Vagina (tissue), 2 donors: ENCODE measurements at regions not wholly inside any gene's neighbourhood (a gene's known extent, or its start where the extent isn't known, plus 50 kb on each side); places are given as distances from the start of the nearest gene placed in this dataset.

Experiments used
- DNase-seq, 2 donors: peaks; one replicate each; pipeline ENCODE4 v3.0.0-alpha.2; 2017; ENCODE audit errors: extremely low spot score in 2 of 2
- H3K27ac ChIP-seq: fragments of 200-600 bp; sonication (generic); one replicate; pipeline ENCODE4 v1.5.1; 2019
- H3K27me3 ChIP-seq: fragments of 200-600 bp; sonication (generic); one replicate; pipeline ENCODE4 v1.5.1; 2019
- H3K36me3 ChIP-seq, 2 donors: fragments of 200-600 bp; sonication (generic); one replicate each; pipeline ENCODE4 v1.5.1; 2017 to 2019
- H3K4me1 ChIP-seq: fragments of 200-600 bp; sonication (generic); one replicate; pipeline ENCODE4 v1.5.1; 2019
- H3K4me3 ChIP-seq, 2 donors: fragments of 200-600 bp; sonication (generic); 1 replicate in 1 of 2; 2 replicates in 1 of 2; pipeline ENCODE4 v1.5.1; 2016 to 2019
- H3K9me3 ChIP-seq: fragments of 200-600 bp; sonication (generic); one replicate; pipeline ENCODE4 v1.5.1; 2019
- CTCF ChIP-seq, 3 experiments: fragments of 450-650 bp in 2 of 3; fragments of 200-600 bp in 1 of 3; sonication (generic) in 1 of 3; IDR thresholded peaks; one replicate each; pipeline ENCODE4 v1.5.1; 2017 to 2019; ENCODE audit warnings: antibody characterized with exemption in 3 of 3, mild to moderate bottlenecking in 2 of 3, moderate library complexity in 2 of 3
- POLR2A ChIP-seq, 2 donors: fragments of 450-650 bp; IDR thresholded peaks; one replicate each; pipeline ENCODE4 v1.6.1; 2017; ENCODE audit warnings: antibody characterized with exemption in 2 of 2, mild to moderate bottlenecking in 2 of 2, moderate library complexity in 2 of 2
- POLR2AphosphoS5 ChIP-seq, 2 donors: sonication (generic); formaldehyde crosslinking; IDR thresholded peaks; one replicate each; pipeline ENCODE4 v1.9.0; 2017; ENCODE audit warnings: antibody characterized with exemption in 2 of 2, mild to moderate bottlenecking in 2 of 2, low read depth in 1 of 2; ENCODE audit not compliant: insufficient read depth in 1 of 2
- intact Hi-C: fragments of 100-400 bp; cut with DNase I; formaldehyde crosslinking; loops from one replicate; pipeline ENCODE4 v1.15.1; 2023

GRCh38 chr17:63029541-63029940 lies 63.5 kb downstream of the TANC2 start:
- H3K4me1 ChIP-seq, result no peaks in the 10 kb centered on the region
- no peak overlapping the region for H3K4me3 ChIP-seq
- no peaks in the 10 kb centered on the region for H3K36me3 ChIP-seq
- H3K27me3 ChIP-seq, result no peaks in the 10 kb centered on the region
- no peak overlapping the region for H3K27ac ChIP-seq
- intact Hi-C loops, result no loop called here
- no peak for TF ChIP-seq POLR2AphosphoS5 (IDR thresholded peaks at IDR 0.05; ENCODE audit: insufficient read depth in 1 of 2, low read depth in 1 of 2)
- TF ChIP-seq POLR2A (IDR thresholded peaks at IDR 0.05), result no peak
- no peak for TF ChIP-seq CTCF (IDR thresholded peaks at IDR 0.05)
- H3K9me3 ChIP-seq, result no peaks in the 10 kb centered on the region
- DNase-seq, result no peak

DNA sequence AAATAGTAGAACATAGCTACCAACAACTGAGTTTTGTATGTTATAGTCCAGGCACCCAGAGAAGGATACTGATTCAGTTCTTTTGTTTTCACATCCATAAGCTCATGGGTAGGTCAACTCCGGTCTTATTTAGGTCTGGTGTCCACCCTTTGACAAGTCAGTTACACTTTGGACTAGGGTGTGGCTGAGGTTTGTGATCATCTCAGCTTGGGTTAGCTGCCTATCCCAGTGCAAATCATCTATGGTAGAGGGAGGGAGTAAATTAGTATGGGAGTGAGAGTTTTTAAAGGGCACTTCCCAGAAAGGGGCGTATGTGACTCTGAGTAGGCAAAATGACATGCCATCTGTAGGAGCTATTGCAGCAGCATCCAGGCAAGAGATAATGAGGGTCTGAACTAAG lies 66.1 kb downstream of the TANC2 start:
- no peaks in the 10 kb centered on the region for H3K4me1 ChIP-seq
- TF ChIP-seq POLR2A (IDR thresholded peaks at IDR 0.05) (no peak), CTCF (IDR thresholded peaks at IDR 0.05) (no peak), POLR2AphosphoS5 (IDR thresholded peaks at IDR 0.05; ENCODE audit: insufficient read depth in 1 of 2, low read depth in 1 of 2) (no peak)
- no peaks in the 10 kb centered on the region for H3K9me3 ChIP-seq
- intact Hi-C loops, result no loop called here
- H3K36me3 ChIP-seq, result no peaks in the 10 kb centered on the region
- no peaks in the 10 kb centered on the region for H3K27me3 ChIP-seq
- no peak for DNase-seq
- no peak overlapping the region for H3K27ac ChIP-seq
- no peak overlapping the region for H3K4me3 ChIP-seq

GRCh38 chr17:63033142-63033541 lies 67.1 kb downstream of the TANC2 start:
- no peaks in the 10 kb centered on the region for H3K36me3 ChIP-seq
- DNase-seq, result no peak
- H3K27ac ChIP-seq, result no peak overlapping the region
- H3K27me3 ChIP-seq, result no peaks in the 10 kb centered on the region
- H3K4me1 ChIP-seq, result no peaks in the 10 kb centered on the region
- intact Hi-C loops, result no loop called here
- no peak overlapping the region for H3K4me3 ChIP-seq
- no peak for TF ChIP-seq POLR2AphosphoS5 (IDR thresholded peaks at IDR 0.05; ENCODE audit: insufficient read depth in 1 of 2, low read depth in 1 of 2)
- TF ChIP-seq CTCF (IDR thresholded peaks at IDR 0.05), result no peak
- TF ChIP-seq POLR2A (IDR thresholded peaks at IDR 0.05), result no peak
- no peaks in the 10 kb centered on the region for H3K9me3 ChIP-seq

GRCh38 chr17:63035271-63035670 lies 69.2 kb downstream of the TANC2 start:
- no peak for TF ChIP-seq POLR2AphosphoS5 (IDR thresholded peaks at IDR 0.05; ENCODE audit: insufficient read depth in 1 of 2, low read depth in 1 of 2)
- no peak for TF ChIP-seq CTCF (IDR thresholded peaks at IDR 0.05)
- no peak for TF ChIP-seq POLR2A (IDR thresholded peaks at IDR 0.05)
- Histone ChIP-seq H3K9me3 (no peaks in the 10 kb centered on the region), H3K27ac (no peak overlapping the region), H3K36me3 (no peaks in the 10 kb centered on the region), H3K4me1 (no peaks in the 10 kb centered on the region), H3K4me3 (no peak overlapping the region), H3K27me3 (no peaks in the 10 kb centered on the region)
- DNase-seq, result no peak
- intact Hi-C loops, result no loop called here

GRCh38 chr17:63035695-63036094 lies 69.7 kb downstream of the TANC2 start:
- Histone ChIP-seq H3K9me3 (no peaks in the 10 kb centered on the region), H3K27me3 (no peaks in the 10 kb centered on the region), H3K27ac (no peak overlapping the region), H3K4me3 (no peak overlapping the region), H3K4me1 (no peaks in the 10 kb centered on the region), H3K36me3 (no peaks in the 10 kb centered on the region)
- intact Hi-C loops, result no loop called here
- DNase-seq, result no peak
- TF ChIP-seq POLR2A (IDR thresholded peaks at IDR 0.05) (no peak), CTCF (IDR thresholded peaks at IDR 0.05) (no peak), POLR2AphosphoS5 (IDR thresholded peaks at IDR 0.05; ENCODE audit: insufficient read depth in 1 of 2, low read depth in 1 of 2) (no peak)
